ENCODE measurements at regions not wholly inside any gene's neighbourhood (a gene's known extent, or its start where the extent isn't known, plus 50 kb on each side); places are given as distances from the start of the nearest gene placed in this dataset.

- DNase-seq (ENCODE audit: low spot score) = no peak
These were observed 315.9 kb upstream of the TBL1XR1 start for GRCh38 chr3:177512945-177513814.

DNA sequence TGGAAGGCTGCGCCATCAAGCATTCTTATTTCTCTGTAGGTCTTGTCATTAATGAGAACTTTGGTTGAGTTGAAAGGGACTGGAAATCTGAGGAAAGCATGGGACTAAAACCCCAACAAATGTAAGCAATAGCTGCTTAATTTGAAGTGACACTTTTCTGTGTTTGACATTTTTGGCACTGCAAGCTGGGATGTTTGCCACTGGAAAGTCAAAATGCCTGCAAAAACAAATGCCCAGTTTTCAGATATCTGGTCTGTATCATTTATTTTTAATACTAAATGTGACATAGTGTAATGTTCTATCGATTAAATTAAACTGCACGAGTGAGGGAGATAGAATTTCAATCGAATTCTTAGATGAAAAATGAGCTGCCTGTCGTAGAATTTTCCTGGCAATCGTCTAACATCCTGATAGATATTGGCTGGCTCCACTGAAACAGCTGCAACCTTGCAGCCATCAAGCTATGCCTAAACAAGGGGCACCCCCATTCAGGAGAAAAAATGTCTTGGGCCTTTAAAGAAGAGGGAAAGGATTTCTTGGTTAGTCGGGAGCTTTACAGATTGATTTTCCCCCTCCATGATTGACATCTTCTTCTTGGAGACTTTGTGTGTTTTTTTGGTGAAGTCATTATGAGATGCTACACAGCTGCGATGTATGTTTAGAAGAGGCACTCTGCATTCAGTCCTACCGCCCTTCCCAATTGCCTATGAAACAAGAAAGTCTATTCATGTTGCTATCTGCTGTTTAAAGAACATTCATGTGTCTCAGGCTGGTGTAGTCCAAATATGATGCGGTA lies 316.7 kb upstream of the TBL1XR1 start:
- DNase-seq (ENCODE audit: low spot score) = no peak

GRCh38 chr3:177514611-177515499 lies 317.6 kb upstream of the TBL1XR1 start:
- DNase-seq (ENCODE audit: low spot score) = no peak

- no peak for DNase-seq (ENCODE audit: low spot score)
These were observed 318.5 kb upstream of the TBL1XR1 start for GRCh38 chr3:177515786-177516157.

DNA sequence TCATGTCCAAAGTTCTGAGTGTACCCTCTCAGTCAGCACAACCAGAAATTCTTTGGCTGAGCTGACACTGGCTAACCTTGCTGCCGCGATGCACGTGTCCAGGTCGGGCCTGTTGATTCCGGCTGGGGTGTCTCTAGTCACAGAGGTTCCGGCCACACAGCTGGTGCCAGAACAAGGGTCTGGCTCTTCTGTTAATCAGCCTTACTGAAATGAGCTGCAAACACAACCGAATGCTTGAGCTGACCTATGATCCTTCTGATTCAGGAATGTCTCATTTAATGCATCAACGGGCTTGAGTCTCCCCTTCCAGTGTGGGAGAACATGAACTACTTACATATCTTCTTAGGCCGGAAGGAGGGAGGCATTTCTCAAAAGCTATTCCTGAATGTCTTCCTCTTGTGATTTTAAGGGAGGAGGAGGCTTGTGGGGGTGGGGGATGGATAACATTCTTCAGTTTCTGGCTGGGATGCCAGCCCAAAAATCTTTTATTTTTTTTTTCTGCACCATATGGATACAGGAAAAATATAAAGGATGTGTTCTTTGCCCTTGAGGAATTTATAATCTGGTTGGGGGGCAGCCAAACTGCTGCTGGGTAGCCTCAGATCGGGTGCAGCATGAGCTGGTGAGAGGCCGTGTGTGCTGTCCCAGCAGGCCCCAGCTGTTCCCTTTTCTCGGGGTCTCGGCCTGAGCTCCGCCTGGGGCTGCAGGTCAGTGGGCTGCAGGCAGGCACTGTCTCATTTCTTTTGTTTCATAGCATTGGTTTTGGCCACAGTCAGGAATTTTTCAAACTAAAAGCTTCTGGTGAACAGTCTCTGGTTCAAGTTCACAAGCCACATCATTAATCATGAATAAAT lies 319.1 kb upstream of the TBL1XR1 start:
- DNase-seq (ENCODE audit: low spot score) = no peak

DNA sequence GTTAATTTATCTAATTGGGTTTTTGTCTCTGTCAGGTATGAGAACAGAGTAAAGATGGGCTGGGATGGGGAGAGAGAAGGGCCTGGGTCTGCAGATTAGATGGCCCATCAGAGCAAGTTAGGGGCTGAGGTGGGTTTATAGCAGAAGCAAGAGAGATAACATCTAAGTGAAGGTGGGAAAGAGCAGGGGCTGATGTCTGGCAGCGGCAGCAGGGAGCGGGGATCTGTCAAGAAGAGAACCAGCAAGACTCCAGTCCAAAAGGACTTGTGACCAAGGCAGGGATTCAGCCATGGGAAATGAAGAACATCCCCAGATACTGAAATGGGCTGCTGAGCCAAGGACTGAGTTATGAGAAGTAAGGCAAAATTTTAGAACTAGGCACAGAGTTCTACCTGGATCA lies 320.6 kb upstream of the TBL1XR1 start:
- DNase-seq (ENCODE audit: low spot score) = no peak

- no peak for DNase-seq (ENCODE audit: low spot score)
These were observed 322.3 kb upstream of the TBL1XR1 start for GRCh38 chr3:177519588-177519987.

DNA sequence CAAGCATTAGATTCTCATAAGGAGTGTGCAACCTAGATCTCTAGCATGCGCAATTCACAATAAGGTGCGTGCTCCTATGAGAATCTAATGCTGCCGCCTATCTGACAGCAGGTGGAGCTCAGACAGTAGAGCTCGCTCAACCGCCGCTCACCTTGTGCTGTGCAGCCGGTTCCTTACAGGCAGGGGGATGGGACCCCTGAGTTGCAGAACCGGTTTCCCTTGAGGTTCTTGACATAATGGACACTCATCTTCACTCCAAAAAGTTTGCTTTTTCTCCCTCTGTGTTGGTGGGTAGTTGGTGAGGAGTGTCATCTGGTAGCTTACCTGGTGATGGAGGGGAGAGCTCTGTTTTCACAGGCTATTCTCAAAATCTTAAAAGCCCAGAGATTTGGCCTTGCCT lies 324.0 kb upstream of the TBL1XR1 start:
- DNase-seq (ENCODE audit: low spot score) = no peak

GRCh38 chr3:177522051-177522450 lies 324.8 kb upstream of the TBL1XR1 start:
- no peak for DNase-seq (ENCODE audit: low spot score)

DNA sequence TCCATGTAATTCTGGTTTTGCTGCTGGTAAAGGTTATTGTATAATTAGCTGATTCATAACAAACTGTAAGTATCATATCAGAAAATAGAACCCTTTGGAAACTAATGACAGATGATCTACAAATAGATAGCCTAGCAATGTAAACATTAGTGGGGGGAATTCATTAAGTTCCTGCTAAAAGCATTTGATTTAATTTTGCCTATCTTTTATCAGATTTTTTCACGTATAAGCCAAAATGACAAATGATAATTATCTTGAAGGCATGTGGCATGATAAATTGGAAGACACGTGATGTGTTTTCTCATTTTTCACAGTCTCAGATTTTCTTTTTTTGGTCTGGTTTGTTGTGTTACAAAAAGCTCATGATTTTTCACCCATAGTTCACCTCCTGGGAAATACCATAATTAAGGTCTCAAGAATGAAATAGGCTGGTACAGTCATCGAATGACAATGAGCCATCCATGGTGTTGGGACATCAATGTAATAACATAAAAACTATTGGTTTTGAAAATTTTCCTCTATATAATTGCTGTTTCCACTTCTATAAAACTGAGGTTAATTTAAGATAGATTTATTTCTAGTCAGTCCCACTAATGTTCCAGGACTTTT lies 325.9 kb upstream of the TBL1XR1 start:
- DNase-seq (ENCODE audit: low spot score) = no peak

DNA sequence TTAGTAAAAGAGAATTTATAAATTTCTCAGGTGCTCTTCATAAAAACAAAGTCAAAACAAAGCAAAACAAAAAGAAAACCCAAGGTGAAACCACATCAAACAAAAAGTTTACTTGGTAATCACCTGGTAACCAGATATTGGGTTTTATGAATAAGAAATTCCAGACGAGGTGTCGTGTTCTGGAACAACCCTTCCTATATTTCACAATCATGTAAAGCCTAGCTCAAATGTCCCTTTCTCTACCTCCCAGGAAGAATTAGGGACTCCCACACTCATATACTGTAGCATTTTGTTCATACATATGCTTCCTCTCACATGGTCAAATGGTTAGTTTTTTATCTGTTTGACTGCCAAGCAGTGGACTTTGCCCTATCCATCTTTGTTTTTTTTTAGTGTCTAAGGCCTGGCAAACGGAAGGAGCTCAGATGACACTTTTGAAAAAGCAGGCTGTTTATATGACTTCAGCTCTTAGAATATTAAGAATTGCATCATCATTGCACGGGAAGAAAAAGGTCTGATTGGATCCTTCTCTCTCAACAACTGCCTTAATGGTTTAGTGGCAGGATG lies 326.7 kb upstream of the TBL1XR1 start:
- peak; percentile 76 for DNase-seq (ENCODE audit: low spot score)

GRCh38 chr3:177524742-177525141 lies 327.5 kb upstream of the TBL1XR1 start:
- DNase-seq (ENCODE audit: low spot score) = no peak

DNA sequence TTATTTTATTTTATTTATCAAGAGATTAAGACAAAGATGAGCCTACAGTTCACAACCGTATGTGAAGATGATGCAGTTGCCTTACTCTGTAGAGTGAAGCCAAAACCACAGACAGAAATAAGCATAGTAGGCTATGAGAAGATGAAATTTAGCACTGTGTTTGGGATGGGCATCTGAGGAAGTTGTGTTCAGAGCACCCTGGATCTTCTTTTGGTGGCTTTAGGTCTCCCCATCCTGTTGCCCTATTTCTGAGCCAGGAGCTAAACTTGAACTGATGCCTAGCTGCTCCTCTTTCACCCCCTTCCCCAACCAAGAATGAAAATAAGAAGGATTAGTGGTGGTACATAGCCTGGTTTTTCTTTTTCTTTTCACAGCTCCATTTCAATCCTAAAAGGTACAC lies 328.1 kb upstream of the TBL1XR1 start:
- no peak for DNase-seq (ENCODE audit: low spot score)

DNA sequence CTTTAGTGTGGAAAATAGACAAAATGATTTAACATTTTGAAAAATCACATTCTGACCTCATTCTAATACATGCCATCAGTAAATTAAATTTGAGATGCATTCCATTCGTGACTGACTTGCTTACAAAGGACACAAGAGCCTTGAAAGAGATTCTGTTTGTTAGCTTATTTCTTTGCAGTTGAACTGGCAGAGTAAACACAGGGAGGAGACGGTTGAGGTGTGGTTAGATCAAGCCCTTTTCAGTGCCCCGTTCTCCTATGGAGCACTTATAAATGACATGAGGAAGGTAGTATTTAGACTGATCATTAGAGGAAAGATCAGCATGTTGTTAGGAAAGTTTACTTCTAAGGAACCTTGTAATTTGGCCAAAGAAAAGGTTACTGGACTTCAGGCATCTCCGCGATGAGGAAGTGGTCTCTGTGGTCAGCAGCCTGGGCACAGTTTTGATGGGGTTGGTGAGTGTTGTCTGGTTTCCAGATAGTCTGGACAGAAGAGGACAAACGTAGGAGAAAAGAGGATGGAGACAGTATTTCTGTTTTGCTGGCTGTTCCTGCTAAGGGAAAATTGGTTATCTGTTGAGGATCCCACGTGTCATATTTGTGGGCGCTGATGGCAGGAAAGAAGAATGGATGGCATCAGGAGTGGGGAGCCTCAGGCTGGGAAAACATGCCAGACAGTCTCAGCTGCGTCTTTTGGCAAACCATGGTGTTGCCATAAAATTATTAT lies 328.9 kb upstream of the TBL1XR1 start:
- DNase-seq (ENCODE audit: low spot score) = peak; percentile 16

DNA sequence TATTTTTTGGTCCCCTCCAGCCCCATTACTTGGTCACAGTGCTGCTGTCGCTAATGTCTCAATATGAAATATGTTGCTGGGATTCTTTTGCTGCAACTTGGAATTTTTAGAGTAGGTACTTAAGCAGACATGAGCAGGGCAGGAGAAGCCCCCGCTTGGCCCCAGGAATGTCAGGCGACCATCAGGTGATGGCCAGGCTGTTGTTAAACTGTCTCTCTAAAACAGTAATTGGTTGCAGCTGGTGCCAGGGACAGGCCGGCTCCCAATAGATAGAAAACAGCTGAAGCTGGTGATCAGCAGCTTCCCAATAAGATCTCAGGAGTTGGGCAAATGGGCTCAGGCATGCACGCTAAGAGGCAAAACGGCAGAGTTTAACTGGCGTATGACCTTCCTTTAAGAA lies 329.9 kb upstream of the TBL1XR1 start:
- DNase-seq (ENCODE audit: low spot score) = no peak

DNA sequence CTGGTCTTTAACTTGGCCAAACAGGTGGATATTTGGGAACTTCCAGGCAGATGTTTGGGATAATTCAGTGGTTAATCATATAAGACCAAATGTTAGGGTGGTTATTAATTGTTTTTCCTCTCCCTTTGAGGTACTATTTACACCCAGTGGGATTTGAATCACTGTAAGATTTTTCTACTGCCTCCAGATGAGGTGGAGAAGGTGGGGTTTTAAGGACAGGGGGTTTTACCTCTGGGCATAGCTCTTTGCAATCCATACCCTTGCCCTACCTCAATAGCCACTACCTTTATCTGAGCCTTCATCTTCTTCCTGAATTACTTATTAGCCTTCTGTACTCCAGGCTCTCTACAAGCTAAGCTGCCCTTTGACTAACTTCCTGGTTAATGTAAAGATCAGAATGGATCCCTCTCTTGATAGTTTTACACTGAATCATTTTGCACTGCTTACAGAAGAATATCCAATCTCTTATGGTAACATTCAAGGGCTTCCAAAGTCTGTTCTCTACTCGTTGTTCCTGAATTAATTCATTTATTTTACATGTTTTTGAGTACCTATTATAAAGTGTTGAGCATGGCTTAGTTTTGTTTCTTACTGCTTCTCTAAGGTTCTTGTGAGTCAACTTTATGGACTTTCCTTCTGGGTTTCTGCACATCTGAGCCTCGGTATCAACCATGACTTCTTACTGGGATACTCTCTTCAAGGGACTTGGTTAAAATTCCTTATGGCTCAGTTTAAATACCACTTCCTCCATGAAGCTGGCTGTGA lies 331.2 kb upstream of the TBL1XR1 start:
- peak; percentile 37 for DNase-seq (ENCODE audit: low spot score)

GRCh38 chr3:177529071-177529550 lies 331.8 kb upstream of the TBL1XR1 start:
- no peak for DNase-seq (ENCODE audit: low spot score)

- no peak for DNase-seq (ENCODE audit: low spot score)
These were observed 332.5 kb upstream of the TBL1XR1 start for GRCh38 chr3:177529716-177530335.

GRCh38 chr3:177530908-177531307 lies 333.6 kb upstream of the TBL1XR1 start:
- no peak for DNase-seq (ENCODE audit: low spot score)

All from LoVo (cell line).